ENCODE measurements at regions not wholly inside any gene's neighbourhood (a gene's known extent, or its start where the extent isn't known, plus 50 kb on each side); places are given as distances from the start of the nearest gene placed in this dataset.

DNA sequence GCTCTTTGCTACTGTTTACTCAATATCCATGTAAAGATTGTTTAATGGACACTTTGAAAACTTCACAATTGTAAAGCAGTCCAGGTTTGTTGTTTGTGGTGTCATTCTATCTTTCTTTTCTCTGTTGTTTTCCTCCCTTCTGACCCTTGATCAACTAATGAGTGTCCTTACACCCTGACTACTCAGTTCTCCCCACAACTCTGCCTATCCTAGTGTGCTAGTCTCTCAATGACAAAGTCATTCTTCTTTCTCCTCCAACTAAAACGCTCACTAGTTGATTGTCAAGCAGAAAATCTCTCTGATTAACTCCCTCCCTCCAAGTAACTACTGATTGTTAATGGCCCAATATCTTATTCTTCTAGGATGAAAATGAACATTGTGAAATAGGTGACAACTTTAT, 148.5 kb upstream of the FBXO33 start:
- no peak overlapping the region for H2BK15ac ChIP-seq (ENCODE audit: low read depth, low read length)
- no peak overlapping the region for H2BK20ac ChIP-seq (ENCODE audit: low read depth, low read length, poor library complexity, severe bottlenecking)
- TF ChIP-seq, protein P1, sequence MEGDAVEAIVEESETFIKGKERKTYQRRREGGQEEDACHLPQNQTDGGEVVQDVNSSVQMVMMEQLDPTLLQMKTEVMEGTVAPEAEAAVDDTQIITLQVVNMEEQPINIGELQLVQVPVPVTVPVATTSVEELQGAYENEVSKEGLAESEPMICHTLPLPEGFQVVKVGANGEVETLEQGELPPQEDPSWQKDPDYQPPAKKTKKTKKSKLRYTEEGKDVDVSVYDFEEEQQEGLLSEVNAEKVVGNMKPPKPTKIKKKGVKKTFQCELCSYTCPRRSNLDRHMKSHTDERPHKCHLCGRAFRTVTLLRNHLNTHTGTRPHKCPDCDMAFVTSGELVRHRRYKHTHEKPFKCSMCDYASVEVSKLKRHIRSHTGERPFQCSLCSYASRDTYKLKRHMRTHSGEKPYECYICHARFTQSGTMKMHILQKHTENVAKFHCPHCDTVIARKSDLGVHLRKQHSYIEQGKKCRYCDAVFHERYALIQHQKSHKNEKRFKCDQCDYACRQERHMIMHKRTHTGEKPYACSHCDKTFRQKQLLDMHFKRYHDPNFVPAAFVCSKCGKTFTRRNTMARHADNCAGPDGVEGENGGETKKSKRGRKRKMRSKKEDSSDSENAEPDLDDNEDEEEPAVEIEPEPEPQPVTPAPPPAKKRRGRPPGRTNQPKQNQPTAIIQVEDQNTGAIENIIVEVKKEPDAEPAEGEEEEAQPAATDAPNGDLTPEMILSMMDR (conservative IDR thresholded peaks at IDR 0.05), result no peak
- WGBS (ENCODE audit: extremely low coverage, insufficient read length, low lambda C conversion rate), result no CpG with 5 or more reads among the region's 1 CpG
- no peak overlapping the region for H3K23ac ChIP-seq (ENCODE audit: insufficient read length, low read depth, low read length)
- H3K27me3 ChIP-seq (ENCODE audit: insufficient read depth, low read length), result no peaks in the 10 kb centered on the region
- H3K4me1 Mint-ChIP-seq, result no peaks in the 10 kb centered on the region
- no peak overlapping the region for H3K27ac Mint-ChIP-seq
- H2BK12ac ChIP-seq (ENCODE audit: insufficient read length, low read depth, low read length), result no peak overlapping the region
- no peaks in the 10 kb centered on the region for H3K9me3 ChIP-seq (ENCODE audit: control insufficient read depth, low read depth, low read length)
- H4K8ac ChIP-seq (replicated peaks; ENCODE audit: insufficient read length, low read depth, low read length), result no peak overlapping the region
- H3T11ph ChIP-seq (ENCODE audit: low read length), result no peak overlapping the region
- no peak overlapping the region for H2BK120ac ChIP-seq (ENCODE audit: low read depth, low read length, poor library complexity, severe bottlenecking)
- H4K5ac ChIP-seq (ENCODE audit: insufficient read length, low read depth, low read length), result no peak overlapping the region
- no peak overlapping the region for H3K14ac ChIP-seq (ENCODE audit: insufficient read depth, low read length)
- DNase-seq, result no peak
- H4K91ac ChIP-seq (ENCODE audit: insufficient read length, low read depth, low read length), result no peak overlapping the region
- H3K4me1 ChIP-seq (ENCODE audit: insufficient read depth, low read length), result no peaks in the 10 kb centered on the region
- no peak overlapping the region for H2AFZ ChIP-seq (ENCODE audit: low read length)
- H3K27me3 Mint-ChIP-seq (ENCODE audit: low read depth), result no peaks in the 10 kb centered on the region
- no peaks in the 10 kb centered on the region for H4K20me1 ChIP-seq (ENCODE audit: control insufficient read depth, insufficient read depth, insufficient read length)
- no peak overlapping the region for H3K4ac ChIP-seq (ENCODE audit: low read depth, low read length)
- H3K9me3 Mint-ChIP-seq, result peaks cover 3 to 7% of the 10 kb centered on the region in 2 experiments; a peak in 4 of 5 replicates
- H3K4me3 Mint-ChIP-seq, result no peak overlapping the region
- no peak overlapping the region for H3K9ac ChIP-seq (ENCODE audit: extremely low read depth, insufficient read length, low read length)
- H3K36me3 Mint-ChIP-seq (ENCODE audit: insufficient read depth in 1 of 3, low read depth in 3 of 3), result peaks cover 0 to 7% (median 2%) of the 10 kb centered on the region in 3 experiments; a peak in 3 of 7 replicates
- no peak overlapping the region for H3K27ac ChIP-seq (ENCODE audit: insufficient read length, low read depth, low read length)
- H3K79me2 ChIP-seq (ENCODE audit: insufficient read depth, low read length), result no peaks in the 10 kb centered on the region
- no peak overlapping the region for H3K18ac ChIP-seq (ENCODE audit: insufficient read length, low read depth, low read length)
- H2AK5ac ChIP-seq (ENCODE audit: insufficient read length, low read length), result no peak overlapping the region
- H3K56ac ChIP-seq (ENCODE audit: insufficient read length, low read depth, low read length), result no peak overlapping the region
- no peaks in the 10 kb centered on the region for H3K79me1 ChIP-seq (ENCODE audit: insufficient read depth, low read depth, low read length, poor library complexity, severe bottlenecking)
- H3K4me2 ChIP-seq (ENCODE audit: insufficient read depth, insufficient read length, low read length), result no peak overlapping the region
- H2BK5ac ChIP-seq (ENCODE audit: insufficient read length, low read length), result no peak overlapping the region
- H3K23me2 ChIP-seq (ENCODE audit: insufficient read length, low read depth, low read length, poor library complexity, severe bottlenecking), result no peaks in the 10 kb centered on the region
